ENCODE measurements at regions not wholly inside any gene's neighbourhood (a gene's known extent, or its start where the extent isn't known, plus 50 kb on each side); places are given as distances from the start of the nearest gene placed in this dataset.

DNA sequence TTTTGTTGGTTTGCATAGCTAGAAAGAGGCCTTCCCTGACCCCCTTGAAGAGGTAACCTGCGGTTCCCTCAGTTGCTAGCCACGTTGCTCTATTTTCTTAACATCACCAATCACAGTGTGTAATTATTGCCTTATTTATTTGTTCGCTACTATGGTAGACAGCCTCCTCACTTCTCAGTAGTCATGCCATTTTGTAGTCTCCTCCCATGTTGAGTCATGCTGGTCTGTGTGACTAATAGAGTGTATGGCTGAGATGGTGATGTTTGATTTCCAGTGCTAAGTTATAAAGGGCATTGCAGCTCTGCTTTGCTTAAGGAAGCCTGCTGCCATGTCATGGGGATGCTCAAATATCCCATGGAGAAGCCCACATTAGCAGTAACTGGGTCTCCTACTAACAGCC, 236.6 kb upstream of the CHD6 start:
- no peak overlapping the region for H3K4me2 ChIP-seq (ENCODE audit: control insufficient read depth, insufficient read depth)
- intact Hi-C loops (cut with micrococcal nuclease; ENCODE audit: unreplicated experiment), result no loop called here
- H2AFZ ChIP-seq (ENCODE audit: control insufficient read depth, low read depth, low read length), result no peak overlapping the region
- in situ Hi-C loops (cut with MboI), result no loop called here
- ChIA-PET SMC1A (ENCODE audit: uncharacterized antibody, unreplicated experiment) (interaction anchor here (1.0 kb wide), 1 partner anchor 125 kb away, joined by 4 read pairs; no protein-coding TSS in a partner anchor), CTCF (no interaction called here), RAD21 (ENCODE audit: unreplicated experiment) (no interaction called here), POLR2A (no interaction called here)
- no peaks in the 10 kb centered on the region for H3K79me2 ChIP-seq (ENCODE audit: control insufficient read depth, insufficient read depth, low read length)
- WGBS (ENCODE audit: insufficient coverage, insufficient replicate concordance, low lambda C conversion rate, missing lambda C conversion rate), result 7% methylated on average over 3 of the region's 3 CpGs
- H3K4me3 ChIP-seq, result no peak overlapping the region
- no peak overlapping the region for H3K27ac ChIP-seq (ENCODE audit: control insufficient read depth, insufficient read depth)
- no peaks in the 10 kb centered on the region for H3K9me3 ChIP-seq (replicated peaks; ENCODE audit: control insufficient read depth, insufficient read depth, low read length)
- no peak overlapping the region for H3K9ac ChIP-seq (ENCODE audit: control insufficient read depth, insufficient read depth, low read length)
- BruUV-seq (replicated peaks), result no TSS peak
- H3K27me3 ChIP-seq (replicated peaks in 1 of 2; ENCODE audit: control insufficient read depth in 2 of 2, insufficient read depth in 2 of 2, low read length in 1 of 2), result no peaks in the 10 kb centered on the region
- DNase-seq (ENCODE audit: low read depth, low spot score) (no peak), FAIRE-seq (no peak), ATAC-seq (no peak)
- TF ChIP-seq, protein P1, sequence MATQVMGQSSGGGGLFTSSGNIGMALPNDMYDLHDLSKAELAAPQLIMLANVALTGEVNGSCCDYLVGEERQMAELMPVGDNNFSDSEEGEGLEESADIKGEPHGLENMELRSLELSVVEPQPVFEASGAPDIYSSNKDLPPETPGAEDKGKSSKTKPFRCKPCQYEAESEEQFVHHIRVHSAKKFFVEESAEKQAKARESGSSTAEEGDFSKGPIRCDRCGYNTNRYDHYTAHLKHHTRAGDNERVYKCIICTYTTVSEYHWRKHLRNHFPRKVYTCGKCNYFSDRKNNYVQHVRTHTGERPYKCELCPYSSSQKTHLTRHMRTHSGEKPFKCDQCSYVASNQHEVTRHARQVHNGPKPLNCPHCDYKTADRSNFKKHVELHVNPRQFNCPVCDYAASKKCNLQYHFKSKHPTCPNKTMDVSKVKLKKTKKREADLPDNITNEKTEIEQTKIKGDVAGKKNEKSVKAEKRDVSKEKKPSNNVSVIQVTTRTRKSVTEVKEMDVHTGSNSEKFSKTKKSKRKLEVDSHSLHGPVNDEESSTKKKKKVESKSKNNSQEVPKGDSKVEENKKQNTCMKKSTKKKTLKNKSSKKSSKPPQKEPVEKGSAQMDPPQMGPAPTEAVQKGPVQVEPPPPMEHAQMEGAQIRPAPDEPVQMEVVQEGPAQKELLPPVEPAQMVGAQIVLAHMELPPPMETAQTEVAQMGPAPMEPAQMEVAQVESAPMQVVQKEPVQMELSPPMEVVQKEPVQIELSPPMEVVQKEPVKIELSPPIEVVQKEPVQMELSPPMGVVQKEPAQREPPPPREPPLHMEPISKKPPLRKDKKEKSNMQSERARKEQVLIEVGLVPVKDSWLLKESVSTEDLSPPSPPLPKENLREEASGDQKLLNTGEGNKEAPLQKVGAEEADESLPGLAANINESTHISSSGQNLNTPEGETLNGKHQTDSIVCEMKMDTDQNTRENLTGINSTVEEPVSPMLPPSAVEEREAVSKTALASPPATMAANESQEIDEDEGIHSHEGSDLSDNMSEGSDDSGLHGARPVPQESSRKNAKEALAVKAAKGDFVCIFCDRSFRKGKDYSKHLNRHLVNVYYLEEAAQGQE (IDR thresholded peaks at IDR 0.05; ENCODE audit: low read depth, low read length), result no peak
- H3K36me3 ChIP-seq (ENCODE audit: control insufficient read depth in 2 of 2, insufficient read depth in 2 of 2, low read length in 1 of 2), result no peaks in the 10 kb centered on the region
- no peaks in the 10 kb centered on the region for H4K20me1 ChIP-seq (ENCODE audit: control insufficient read depth, insufficient read depth)
- H3K4me1 ChIP-seq (ENCODE audit: control insufficient read depth, insufficient read depth, low read length), result no peaks in the 10 kb centered on the region

DNA sequence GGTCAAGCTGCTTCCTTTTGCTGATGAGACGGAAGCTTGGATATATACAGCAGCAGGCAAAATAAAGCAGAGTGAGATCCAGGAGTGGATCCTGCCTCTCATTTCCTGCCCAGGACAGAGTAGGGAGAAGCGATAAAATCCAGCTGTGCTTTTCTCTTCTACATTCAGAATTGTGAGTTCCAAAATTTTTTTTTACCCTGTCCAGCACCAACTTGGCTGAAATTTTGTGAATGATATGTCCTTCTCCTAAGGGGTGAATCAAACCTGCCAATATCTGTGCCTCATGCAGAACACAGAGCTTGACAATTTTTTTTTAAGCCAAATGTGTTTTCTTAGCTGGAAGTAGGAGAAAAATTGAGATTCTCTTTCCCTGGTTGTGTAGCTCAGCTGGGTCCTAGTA, 235.6 kb upstream of the CHD6 start:
- CTCF ChIA-PET, result interaction anchor here (0.9 kb wide), 1 partner anchor 103 kb away, joined by 3 read pairs; no protein-coding TSS in a partner anchor
- ATAC-seq (no peak), DNase-seq (ENCODE audit: low read depth, low spot score) (no peak), FAIRE-seq (no peak)
- Histone ChIP-seq H3K4me3 (no peak overlapping the region), H3K36me3 (ENCODE audit: control insufficient read depth in 2 of 2, insufficient read depth in 2 of 2, low read length in 1 of 2) (no peaks in the 10 kb centered on the region), H3K27me3 (replicated peaks in 1 of 2; ENCODE audit: control insufficient read depth in 2 of 2, insufficient read depth in 2 of 2, low read length in 1 of 2) (no peaks in the 10 kb centered on the region), H3K4me1 (ENCODE audit: control insufficient read depth, insufficient read depth, low read length) (no peaks in the 10 kb centered on the region), H3K27ac (ENCODE audit: control insufficient read depth, insufficient read depth) (no peak overlapping the region), H2AFZ (ENCODE audit: control insufficient read depth, low read depth, low read length) (no peak overlapping the region), H3K9me3 (replicated peaks; ENCODE audit: control insufficient read depth, insufficient read depth, low read length) (no peaks in the 10 kb centered on the region), H3K79me2 (ENCODE audit: control insufficient read depth, insufficient read depth, low read length) (no peaks in the 10 kb centered on the region), H3K4me2 (ENCODE audit: control insufficient read depth, insufficient read depth) (no peak overlapping the region), H3K9ac (ENCODE audit: control insufficient read depth, insufficient read depth, low read length) (no peak overlapping the region), H4K20me1 (ENCODE audit: control insufficient read depth, insufficient read depth) (no peaks in the 10 kb centered on the region)
- SMC1A ChIA-PET (ENCODE audit: uncharacterized antibody, unreplicated experiment), result interaction anchor here (0.9 to 1.0 kb wide), 2 partner anchors 109 to 126 kb away, joined by 4 read pairs; no protein-coding TSS in a partner anchor
- in situ Hi-C loops (cut with MboI) (no loop called here), intact Hi-C loops (cut with micrococcal nuclease; ENCODE audit: unreplicated experiment) (no loop called here)
- RAD21 ChIA-PET (ENCODE audit: unreplicated experiment), result no interaction called here
- no TSS peak for BruUV-seq (replicated peaks)
- WGBS (ENCODE audit: insufficient coverage, insufficient replicate concordance, low lambda C conversion rate, missing lambda C conversion rate), result 64% methylated on average over 2 of the region's 2 CpGs
- POLR2A ChIA-PET, result no interaction called here
- TF ChIP-seq CBFB (IDR thresholded peaks at IDR 0.05; ENCODE audit: low read depth) (no peak), EZH2 (IDR thresholded peaks at IDR 0.05; ENCODE audit: borderline replicate concordance, control insufficient read depth, low read depth, low read length) (no peak), ESRRA (IDR thresholded peaks at IDR 0.05; ENCODE audit: low read length) (no peak), SMAD1 (IDR thresholded peaks at IDR 0.05; ENCODE audit: low read depth, partially characterized antibody) (no peak), EGR1 (IDR thresholded peaks at IDR 0.05; ENCODE audit: borderline replicate concordance in 1 of 2, low read depth in 2 of 2, low read length in 2 of 2) (no peak), ZNF384 (IDR thresholded peaks at IDR 0.05; ENCODE audit: borderline replicate concordance, low read depth, low read length) (no peak), HCFC1 (IDR thresholded peaks at IDR 0.05; ENCODE audit: low read length) (no peak), LARP7 (IDR thresholded peaks at IDR 0.05) (no peak), ZNF274 (IDR thresholded peaks at IDR 0.05; ENCODE audit: insufficient read depth, insufficient read length) (no peak), ZNF207 (IDR thresholded peaks at IDR 0.05; ENCODE audit: borderline replicate concordance) (no peak), BRCA1 (IDR thresholded peaks at IDR 0.05; ENCODE audit: low read depth, low read length) (no peak), KAT2A (conservative IDR thresholded peaks at IDR 0.05; ENCODE audit: control insufficient read depth, low read depth, low read length) (no peak), ASH2L (IDR thresholded peaks at IDR 0.05; ENCODE audit: borderline replicate concordance, low read depth) (no peak), STAT1 (conservative IDR thresholded peaks at IDR 0.05) (no peak)
- TF ChIP-seq, protein P2, sequence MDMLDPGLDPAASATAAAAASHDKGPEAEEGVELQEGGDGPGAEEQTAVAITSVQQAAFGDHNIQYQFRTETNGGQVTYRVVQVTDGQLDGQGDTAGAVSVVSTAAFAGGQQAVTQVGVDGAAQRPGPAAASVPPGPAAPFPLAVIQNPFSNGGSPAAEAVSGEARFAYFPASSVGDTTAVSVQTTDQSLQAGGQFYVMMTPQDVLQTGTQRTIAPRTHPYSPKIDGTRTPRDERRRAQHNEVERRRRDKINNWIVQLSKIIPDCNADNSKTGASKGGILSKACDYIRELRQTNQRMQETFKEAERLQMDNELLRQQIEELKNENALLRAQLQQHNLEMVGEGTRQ (IDR thresholded peaks at IDR 0.05; ENCODE audit: borderline replicate concordance, low read depth, low read length), result no peak
